Upper lobe of left lung (tissue), 6 donors: ENCODE measurements at regions not wholly inside any gene's neighbourhood (a gene's known extent, or its start where the extent isn't known, plus 50 kb on each side); places are given as distances from the start of the nearest gene placed in this dataset.

Experiments
- ATAC-seq, 2 donors: fragments of 200-7000 bp; cut with Tn5 transposase; one replicate each; pipeline ENCODE4 v1.9.1; 2022; ENCODE audit warnings: mild to moderate bottlenecking in 2 of 2, moderate library complexity in 2 of 2; ENCODE audit not compliant: low FRiP score in 2 of 2
- DNase-seq, 2 donors: peaks; one replicate each; pipeline ENCODE4 v3.0.0-alpha.2; 2019 to 2020
- H3K27ac ChIP-seq, 4 donors: fragments of 200-600 bp; sonication (generic); one replicate each; pipeline ENCODE4 v1.5.1; 2016 to 2019
- H3K27me3 ChIP-seq, 4 donors: fragments of 200-600 bp; sonication (generic); one replicate each; pipeline ENCODE4 v1.5.1; 2017 to 2019
- H3K36me3 ChIP-seq, 4 donors: fragments of 200-600 bp; sonication (generic); one replicate each; pipeline ENCODE4 v1.5.1; 2016 to 2019
- H3K4me1 ChIP-seq, 4 donors: fragments of 200-600 bp; sonication (generic); one replicate each; pipeline ENCODE4 v1.5.1; 2018 to 2019
- H3K4me3 ChIP-seq, 4 donors: fragments of 200-600 bp; sonication (generic); one replicate each; pipeline ENCODE4 v1.5.1; 2017 to 2019; ENCODE audit warnings: mild to moderate bottlenecking in 2 of 4, moderate library complexity in 1 of 4
- H3K9me3 ChIP-seq, 4 donors: fragments of 200-600 bp; sonication (generic); one replicate each; pipeline ENCODE4 v1.5.1; 2018 to 2019
- CTCF ChIP-seq, 6 experiments: fragments of 450-650 bp in 4 of 6; fragments of 200-600 bp in 2 of 6; sonication (generic) in 2 of 6; IDR thresholded peaks; one replicate each; pipeline ENCODE4 v1.5.1; 2016 to 2019; ENCODE audit warnings: antibody characterized with exemption in 6 of 6
- EP300 ChIP-seq, 4 donors: sonication (generic); formaldehyde crosslinking; IDR thresholded peaks; one replicate each; pipeline ENCODE4 v1.5.1; 2017; ENCODE audit warnings: antibody characterized with exemption in 4 of 4, control low read depth in 2 of 4
- POLR2A ChIP-seq, 4 donors: fragments of 450-650 bp; IDR thresholded peaks; one replicate each; pipeline ENCODE4 v1.5.1; 2016 to 2017; ENCODE audit warnings: antibody characterized with exemption in 4 of 4, mild to moderate bottlenecking in 2 of 4
- POLR2AphosphoS5 ChIP-seq, 2 donors: sonication (generic); formaldehyde crosslinking; IDR thresholded peaks; one replicate each; pipeline ENCODE4 v1.5.1; 2017; ENCODE audit warnings: antibody characterized with exemption in 2 of 2
- WGBS, 2 donors: methylation state at CpG; one replicate each; pipeline ENCODE4 v1.1.5; 2017 to 2018; 5-methylcytosine and 5-hydroxymethylcytosine counted together
- donor health status: DM: no; HTN: no; CAD: no; lungs with moderate emphysema.
- donor health status: DM: no; HTN: yes; CAD: no; lungs with severe emphysema.

DNA sequence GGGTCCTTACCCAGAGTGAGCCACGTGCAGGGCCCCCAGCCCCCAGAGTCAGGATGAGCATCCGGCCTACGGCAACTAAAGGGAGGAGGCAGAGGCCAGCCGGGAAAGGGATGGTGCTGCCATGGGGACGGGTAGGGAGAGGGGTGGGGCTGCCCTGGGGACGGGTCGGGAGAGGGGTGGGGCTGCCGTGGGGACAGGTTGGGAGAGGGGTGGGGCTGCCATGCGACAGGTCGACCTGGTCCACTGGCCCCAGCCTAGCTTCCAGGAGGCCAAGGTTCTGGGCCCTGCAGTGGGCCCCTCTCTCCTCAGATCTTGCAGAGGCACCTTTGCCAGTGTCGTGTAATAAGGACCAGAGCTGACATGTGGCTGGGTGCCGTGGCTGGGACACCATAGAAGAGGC, 187.7 kb downstream of the BRD1 start:
- TF ChIP-seq POLR2AphosphoS5 (IDR thresholded peaks at IDR 0.05), result no peak
- no peak for TF ChIP-seq POLR2A (IDR thresholded peaks at IDR 0.05)
- no peak for TF ChIP-seq EP300 (IDR thresholded peaks at IDR 0.05)
- TF ChIP-seq CTCF (IDR thresholded peaks at IDR 0.05), result no peak
- no peak for ATAC-seq
- no peak overlapping the region for H3K27ac ChIP-seq
- WGBS, 2 donors, result 70 to 73% methylated on average over 4 to 10 of the region's 12 CpGs
- H3K9me3 ChIP-seq, result no peaks in the 10 kb centered on the region
- H3K4me1 ChIP-seq, result peaks cover 0 to 22% (median 10%) of the 10 kb centered on the region in 4 donors
- no peak overlapping the region for H3K4me3 ChIP-seq
- peak in 1 of 2 donors; percentile 38 for DNase-seq
- peaks cover 0 to 4% (median 0%) of the 10 kb centered on the region in 4 donors for H3K36me3 ChIP-seq
- H3K27me3 ChIP-seq, result no peaks in the 10 kb centered on the region

- TF ChIP-seq POLR2AphosphoS5 (IDR thresholded peaks at IDR 0.05), result no peak
- H3K9me3 ChIP-seq, result no peaks in the 10 kb centered on the region
- peaks cover 0 to 4% (median 0%) of the 10 kb centered on the region in 4 donors for H3K36me3 ChIP-seq
- H3K27me3 ChIP-seq, result no peaks in the 10 kb centered on the region
- H3K4me3 ChIP-seq, result no peak overlapping the region
- DNase-seq (peak in 1 of 2 donors; percentile 69), ATAC-seq (no peak)
- H3K4me1 ChIP-seq, result peaks cover 0 to 30% (median 10%) of the 10 kb centered on the region in 4 donors
- peak overlapping the region in 1 of 4 donors; percentile 5 for H3K27ac ChIP-seq
- 76 to 77% methylated on average over 18 of the region's 18 CpGs for WGBS, 2 donors
These were observed 188.9 kb downstream of the BRD1 start for GRCh38 chr22:49638788-49639187.

- peak in 1 of 2 donors; percentile 46 for DNase-seq
- no peaks in the 10 kb centered on the region for H3K27me3 ChIP-seq
- 93 to 97% methylated on average over 17 of the region's 17 CpGs for WGBS, 2 donors
- H3K4me1 ChIP-seq, result peaks cover under 1 to 29% (median 11%) of the 10 kb centered on the region in 4 donors
- H3K27ac ChIP-seq, result no peak overlapping the region
- peaks cover 0 to 4% (median 0%) of the 10 kb centered on the region in 4 donors for H3K36me3 ChIP-seq
- TF ChIP-seq POLR2AphosphoS5 (IDR thresholded peaks at IDR 0.05) (no peak), EP300 (IDR thresholded peaks at IDR 0.05) (no peak), POLR2A (IDR thresholded peaks at IDR 0.05) (no peak), CTCF (IDR thresholded peaks at IDR 0.05) (no peak)
- H3K9me3 ChIP-seq, result no peaks in the 10 kb centered on the region
- ATAC-seq, result no peak
- no peak overlapping the region for H3K4me3 ChIP-seq
These were observed 189.7 kb downstream of the BRD1 start for GRCh38 chr22:49638001-49638400.

GRCh38 chr22:49637255-49637760, 190.4 kb downstream of the BRD1 start:
- no peak for ATAC-seq
- WGBS, 2 donors, result 93 to 95% methylated on average over 8 to 18 of the region's 28 CpGs
- peak in 1 of 2 donors; percentile 72 for DNase-seq
- H3K4me3 ChIP-seq, result no peak overlapping the region
- peaks cover 0 to 4% (median 0%) of the 10 kb centered on the region in 4 donors for H3K36me3 ChIP-seq
- H3K4me1 ChIP-seq, result peaks cover 7 to 29% (median 12%) of the 10 kb centered on the region in 4 donors
- H3K27ac ChIP-seq, result no peak overlapping the region
- TF ChIP-seq CTCF (IDR thresholded peaks at IDR 0.05) (no peak), POLR2A (IDR thresholded peaks at IDR 0.05) (no peak), POLR2AphosphoS5 (IDR thresholded peaks at IDR 0.05) (no peak), EP300 (IDR thresholded peaks at IDR 0.05) (no peak)
- no peaks in the 10 kb centered on the region for H3K27me3 ChIP-seq
- no peaks in the 10 kb centered on the region for H3K9me3 ChIP-seq

DNA sequence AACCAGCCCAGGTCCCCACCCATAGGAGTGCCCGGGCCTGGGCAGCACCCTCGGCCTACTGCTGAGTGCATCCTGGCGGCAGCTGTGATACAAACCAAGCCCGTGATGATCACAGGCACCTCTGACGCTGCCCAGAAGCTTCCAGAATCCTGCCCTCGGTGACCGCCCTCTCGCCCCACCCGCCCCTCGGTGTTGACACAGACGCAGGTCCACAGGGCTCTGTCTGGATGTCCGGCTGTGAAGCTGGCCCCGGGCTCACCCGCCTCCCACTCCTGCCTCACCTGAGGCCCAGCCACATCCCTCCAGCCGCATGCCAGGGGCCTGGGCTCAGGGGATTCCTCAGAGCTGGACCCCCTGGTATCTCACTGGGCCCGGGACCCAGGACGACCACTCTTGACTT, 191.0 kb downstream of the BRD1 start:
- 90% methylated on average over 10 to 17 of the region's 17 CpGs for WGBS, 2 donors
- TF ChIP-seq EP300 (IDR thresholded peaks at IDR 0.05) (no peak), POLR2A (IDR thresholded peaks at IDR 0.05) (no peak), CTCF (IDR thresholded peaks at IDR 0.05) (no peak), POLR2AphosphoS5 (IDR thresholded peaks at IDR 0.05) (no peak)
- Histone ChIP-seq H3K36me3 (peaks cover 0 to 4% (median 0%) of the 10 kb centered on the region in 4 donors), H3K9me3 (no peaks in the 10 kb centered on the region), H3K4me3 (no peak overlapping the region), H3K4me1 (peaks cover 11 to 32% (median 14%) of the 10 kb centered on the region in 4 donors), H3K27me3 (no peaks in the 10 kb centered on the region), H3K27ac (no peak overlapping the region)
- ATAC-seq, result no peak
- peak in 1 of 2 donors; percentile 67 for DNase-seq
